Vagina (tissue), 2 donors: ENCODE measurements at regions not wholly inside any gene's neighbourhood (a gene's known extent, or its start where the extent isn't known, plus 50 kb on each side); places are given as distances from the start of the nearest gene placed in this dataset.
"Not testable (repeated sequence)": the region's sequence is repeated elsewhere in the genome, so short reads cannot be mapped to it uniquely, and the experiment has no call there.

Source experiments
- DNase-seq, 2 donors: peaks; one replicate each; pipeline ENCODE4 v3.0.0-alpha.2; 2017; ENCODE audit errors: extremely low spot score in 2 of 2
- H3K27ac ChIP-seq: fragments of 200-600 bp; sonication (generic); one replicate; pipeline ENCODE4 v1.5.1; 2019
- H3K27me3 ChIP-seq: fragments of 200-600 bp; sonication (generic); one replicate; pipeline ENCODE4 v1.5.1; 2019
- H3K36me3 ChIP-seq, 2 donors: fragments of 200-600 bp; sonication (generic); one replicate each; pipeline ENCODE4 v1.5.1; 2017 to 2019
- H3K4me1 ChIP-seq: fragments of 200-600 bp; sonication (generic); one replicate; pipeline ENCODE4 v1.5.1; 2019
- H3K4me3 ChIP-seq, 2 donors: fragments of 200-600 bp; sonication (generic); 1 replicate in 1 of 2; 2 replicates in 1 of 2; pipeline ENCODE4 v1.5.1; 2016 to 2019
- H3K9me3 ChIP-seq: fragments of 200-600 bp; sonication (generic); one replicate; pipeline ENCODE4 v1.5.1; 2019
- CTCF ChIP-seq, 3 experiments: fragments of 450-650 bp in 2 of 3; fragments of 200-600 bp in 1 of 3; sonication (generic) in 1 of 3; IDR thresholded peaks; one replicate each; pipeline ENCODE4 v1.5.1; 2017 to 2019; ENCODE audit warnings: antibody characterized with exemption in 3 of 3, mild to moderate bottlenecking in 2 of 3, moderate library complexity in 2 of 3
- POLR2A ChIP-seq, 2 donors: fragments of 450-650 bp; IDR thresholded peaks; one replicate each; pipeline ENCODE4 v1.6.1; 2017; ENCODE audit warnings: antibody characterized with exemption in 2 of 2, mild to moderate bottlenecking in 2 of 2, moderate library complexity in 2 of 2
- POLR2AphosphoS5 ChIP-seq, 2 donors: sonication (generic); formaldehyde crosslinking; IDR thresholded peaks; one replicate each; pipeline ENCODE4 v1.9.0; 2017; ENCODE audit warnings: antibody characterized with exemption in 2 of 2, mild to moderate bottlenecking in 2 of 2, low read depth in 1 of 2; ENCODE audit not compliant: insufficient read depth in 1 of 2
- intact Hi-C: fragments of 100-400 bp; cut with DNase I; formaldehyde crosslinking; loops from one replicate; pipeline ENCODE4 v1.15.1; 2023

DNA sequence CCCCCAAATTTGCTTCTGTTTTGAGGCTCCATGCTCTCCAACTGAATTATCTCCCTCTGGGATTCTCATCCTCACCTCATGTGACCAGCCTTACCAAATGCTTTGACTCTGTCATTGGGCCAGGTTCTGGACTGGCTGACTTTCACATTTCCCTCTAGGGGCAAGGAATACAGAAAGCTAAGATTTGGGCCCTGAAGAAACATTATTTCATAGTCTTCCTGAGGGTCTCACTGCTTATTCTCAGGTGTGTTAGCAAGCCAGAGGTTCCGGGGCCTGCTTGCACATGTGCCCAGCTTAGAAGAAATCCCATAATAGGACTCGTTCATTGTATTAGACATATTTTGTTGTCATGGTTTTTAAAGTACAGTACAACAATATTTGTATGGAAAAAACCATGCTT lies 62.6 kb upstream of the TEX13D start:
- TF ChIP-seq POLR2AphosphoS5 (IDR thresholded peaks at IDR 0.05; ENCODE audit: insufficient read depth in 1 of 2, low read depth in 1 of 2): no peak
- TF ChIP-seq CTCF (IDR thresholded peaks at IDR 0.05): no peak
- no peak for TF ChIP-seq POLR2A (IDR thresholded peaks at IDR 0.05)
- Histone ChIP-seq H3K27ac (no peak overlapping the region), H3K36me3 (no peaks in the 10 kb centered on the region), H3K4me1 (no peaks in the 10 kb centered on the region), H3K9me3 (no peaks in the 10 kb centered on the region), H3K27me3 (no peaks in the 10 kb centered on the region), H3K4me3 (no peak overlapping the region)
- no peak for DNase-seq
- intact Hi-C loops: no loop called here

DNA sequence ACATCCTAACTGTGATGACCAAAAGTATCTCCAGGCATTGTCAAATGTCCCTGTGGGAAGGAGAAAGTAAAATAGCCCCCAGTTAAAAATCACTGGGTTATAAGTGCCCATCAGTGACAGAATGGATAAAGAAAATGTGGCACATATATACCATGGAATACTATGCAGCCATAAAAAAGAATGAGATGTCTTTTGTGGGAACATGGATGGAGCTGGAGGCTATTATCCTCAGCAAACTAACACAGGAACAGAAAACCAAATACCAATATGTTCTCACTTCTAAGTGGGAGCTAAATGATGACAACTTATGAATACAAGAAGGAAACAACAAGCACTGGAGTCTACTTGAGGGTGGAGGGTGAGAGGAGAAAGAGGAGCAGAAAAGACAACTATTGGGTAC lies 60.9 kb upstream of the TEX13D start:
- H3K4me1 ChIP-seq, H3K4me3 ChIP-seq, intact Hi-C loops, H3K36me3 ChIP-seq, H3K27ac ChIP-seq, H3K27me3 ChIP-seq, H3K9me3 ChIP-seq, DNase-seq: not testable (repeated sequence)

DNA sequence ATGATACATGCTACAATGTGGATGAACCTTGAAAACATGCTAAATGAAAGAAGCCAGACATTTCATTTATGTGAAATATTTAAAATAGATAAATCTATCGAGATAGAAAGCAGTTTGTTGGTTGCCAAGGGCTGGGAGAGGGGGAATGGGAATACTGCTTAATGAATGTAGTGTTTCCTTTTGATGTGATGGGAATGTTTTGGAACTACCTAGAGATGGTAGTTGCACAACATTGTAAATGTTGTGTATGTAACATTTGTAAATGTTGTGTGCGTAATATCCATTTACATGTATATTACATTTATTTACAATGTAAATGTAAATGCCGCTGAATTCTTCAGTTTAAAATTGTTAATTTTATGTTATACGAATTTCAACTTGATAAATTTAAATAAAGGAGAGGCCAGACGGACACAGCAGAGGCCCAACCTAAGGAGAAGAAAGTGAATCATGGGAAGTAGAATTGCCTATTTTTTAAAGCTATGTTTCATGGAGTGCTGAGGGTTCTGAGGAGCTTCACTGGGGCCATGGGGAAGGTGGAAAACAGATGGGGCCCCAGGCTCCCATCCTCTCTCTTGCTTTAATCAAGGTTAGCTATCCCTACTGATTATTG lies 60.0 kb upstream of the TEX13D start:
- intact Hi-C loops: no loop called here
- DNase-seq: no peak

DNA sequence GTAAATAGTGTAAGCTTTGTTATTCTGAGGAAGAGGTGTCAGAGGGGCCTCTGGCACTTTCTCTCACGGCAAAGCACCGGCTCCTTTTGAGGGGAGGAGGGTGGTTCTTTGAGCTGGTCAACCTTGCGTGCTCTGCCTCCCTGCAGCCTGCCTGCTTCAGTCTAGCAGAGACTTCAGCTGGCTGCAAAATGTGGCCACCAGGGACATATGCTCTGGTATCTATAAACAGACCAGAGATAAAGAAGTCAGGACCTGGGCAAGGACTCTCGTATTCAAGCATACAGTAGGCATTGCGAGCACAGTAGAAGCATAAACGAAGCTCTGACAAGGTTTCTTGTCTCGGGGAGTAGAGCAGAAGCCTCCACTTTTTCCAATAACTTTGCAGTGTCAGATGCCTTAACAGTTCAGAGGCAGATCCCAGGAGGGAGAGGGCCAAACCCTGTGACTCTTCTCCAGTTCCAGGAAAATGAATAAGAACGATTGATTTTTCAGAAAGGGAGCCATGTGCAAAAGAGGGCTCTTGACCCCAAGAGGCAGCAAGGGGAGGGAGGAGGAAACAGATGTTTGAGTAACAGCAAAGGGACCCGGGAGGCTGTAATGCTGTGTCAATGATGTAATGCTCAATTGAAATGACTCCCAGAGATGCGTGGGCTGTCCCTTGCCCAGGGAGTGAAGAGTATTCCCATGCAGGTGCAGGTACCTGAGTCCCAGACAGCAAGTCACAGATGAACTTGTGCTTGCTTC lies 57.9 kb upstream of the TEX13D start:
- TF ChIP-seq POLR2AphosphoS5 (IDR thresholded peaks at IDR 0.05; ENCODE audit: insufficient read depth in 1 of 2, low read depth in 1 of 2): no peak
- no peak for TF ChIP-seq POLR2A (IDR thresholded peaks at IDR 0.05)
- TF ChIP-seq CTCF (IDR thresholded peaks at IDR 0.05): no peak
- Histone ChIP-seq H3K27me3 (no peaks in the 10 kb centered on the region), H3K9me3 (no peaks in the 10 kb centered on the region), H3K27ac (no peak overlapping the region), H3K36me3 (no peaks in the 10 kb centered on the region), H3K4me1 (no peaks in the 10 kb centered on the region), H3K4me3 (no peak overlapping the region)
- intact Hi-C loops: no loop called here
- no peak for DNase-seq

More for the DNA sequence above, 60.0 kb upstream of the TEX13D start:
- no peaks in the 10 kb centered on the region for H3K27me3 ChIP-seq
- H3K36me3 ChIP-seq: no peaks in the 10 kb centered on the region
- no peak overlapping the region for H3K4me3 ChIP-seq
- H3K4me1 ChIP-seq: no peaks in the 10 kb centered on the region
- no peak overlapping the region for H3K27ac ChIP-seq
- TF ChIP-seq POLR2A (IDR thresholded peaks at IDR 0.05): no peak
- no peaks in the 10 kb centered on the region for H3K9me3 ChIP-seq

- H3K9me3 ChIP-seq: no peaks in the 10 kb centered on the region
- no peaks in the 10 kb centered on the region for H3K36me3 ChIP-seq
- no peak overlapping the region for H3K27ac ChIP-seq
- no peaks in the 10 kb centered on the region for H3K4me1 ChIP-seq
- intact Hi-C loops: no loop called here
- no peak overlapping the region for H3K4me3 ChIP-seq
- H3K27me3 ChIP-seq: no peaks in the 10 kb centered on the region
- no peak for DNase-seq
- no peak for TF ChIP-seq POLR2A (IDR thresholded peaks at IDR 0.05)
- no peak for TF ChIP-seq POLR2AphosphoS5 (IDR thresholded peaks at IDR 0.05; ENCODE audit: insufficient read depth in 1 of 2, low read depth in 1 of 2)
- no peak for TF ChIP-seq CTCF (IDR thresholded peaks at IDR 0.05)
These were observed 57.1 kb upstream of the TEX13D start for GRCh38 chrX:124275182-124275894.
